ENCODE measurements at regions not wholly inside any gene's neighbourhood (a gene's known extent, or its start where the extent isn't known, plus 50 kb on each side); places are given as distances from the start of the nearest gene placed in this dataset.

DNA sequence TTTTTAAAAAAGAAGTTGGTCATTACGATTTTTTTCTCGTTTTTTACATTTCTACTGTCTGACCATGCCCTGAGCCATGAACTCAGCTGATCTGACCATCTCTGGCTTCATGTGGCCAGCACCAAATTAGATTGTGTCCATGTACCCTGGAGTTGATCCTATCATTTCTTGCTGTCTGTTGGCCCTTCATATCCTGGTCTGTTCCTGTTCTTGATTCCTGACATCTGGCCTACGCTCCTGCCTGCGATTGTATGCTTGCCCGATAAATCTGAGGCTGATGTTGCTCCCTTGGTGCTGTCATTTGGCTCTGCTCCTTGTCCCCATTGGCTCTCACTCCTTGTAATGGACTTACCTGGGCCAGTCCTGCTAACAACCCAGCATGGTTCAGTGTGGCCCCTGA is 89.8 kb upstream of the IGSF10 start:
- Histone ChIP-seq H3K27ac (no peak overlapping the region), H3K4me1 (peaks cover 0 to 4% (median 0%) of the 10 kb centered on the region in 4 donors), H3K27me3 (no peaks in the 10 kb centered on the region), H3K4me3 (no peak overlapping the region), H3K9me3 (no peaks in the 10 kb centered on the region), H3K36me3 (no peaks in the 10 kb centered on the region)
- 82 to 89% methylated on average over 5 of the region's 5 CpGs for WGBS, 2 donors
- TF ChIP-seq POLR2A (IDR thresholded peaks at IDR 0.05) (no peak), EP300 (IDR thresholded peaks at IDR 0.05) (no peak), CTCF (IDR thresholded peaks at IDR 0.05) (no peak)
- no peak for DNase-seq (ENCODE audit: low spot score in 2 of 2)

GRCh38 chr3:151550025-151550618 is 89.3 kb upstream of the IGSF10 start:
- WGBS, 2 donors: 52% methylated on average over 4 of the region's 4 CpGs
- no peaks in the 10 kb centered on the region for H3K9me3 ChIP-seq
- no peak overlapping the region for H3K27ac ChIP-seq
- no peak for DNase-seq (ENCODE audit: low spot score in 2 of 2)
- no peaks in the 10 kb centered on the region for H3K27me3 ChIP-seq
- H3K36me3 ChIP-seq: no peaks in the 10 kb centered on the region
- H3K4me3 ChIP-seq: no peak overlapping the region
- H3K4me1 ChIP-seq: peaks cover 0 to 4% (median 0%) of the 10 kb centered on the region in 4 donors
- TF ChIP-seq CTCF (IDR thresholded peaks at IDR 0.05) (no peak), POLR2A (IDR thresholded peaks at IDR 0.05) (no peak), EP300 (IDR thresholded peaks at IDR 0.05) (no peak)

- WGBS, 2 donors: 76 to 78% methylated on average over 2 of the region's 2 CpGs
These were observed 87.3 kb upstream of the IGSF10 start for GRCh38 chr3:151548195-151548594.

GRCh38 chr3:151544164-151544548 is 83.3 kb upstream of the IGSF10 start:
- H3K4me3 ChIP-seq: no peak overlapping the region
- H3K36me3 ChIP-seq: no peaks in the 10 kb centered on the region
- H3K9me3 ChIP-seq: no peaks in the 10 kb centered on the region
- TF ChIP-seq EP300 (IDR thresholded peaks at IDR 0.05) (no peak), POLR2A (IDR thresholded peaks at IDR 0.05) (no peak), CTCF (IDR thresholded peaks at IDR 0.05) (no peak)
- H3K27ac ChIP-seq: no peak overlapping the region
- no peak for DNase-seq (ENCODE audit: low spot score in 2 of 2)
- H3K4me1 ChIP-seq: peaks cover 0 to 7% (median 0%) of the 10 kb centered on the region in 4 donors
- H3K27me3 ChIP-seq: no peaks in the 10 kb centered on the region

More at GRCh38 chr3:151548195-151548594, 87.3 kb upstream of the IGSF10 start:
- no peaks in the 10 kb centered on the region for H3K36me3 ChIP-seq
- peaks cover 0 to 4% (median 0%) of the 10 kb centered on the region in 4 donors for H3K4me1 ChIP-seq
- no peak overlapping the region for H3K27ac ChIP-seq
- peak in 1 of 2 donors; percentile 38 for TF ChIP-seq EP300 (IDR thresholded peaks at IDR 0.05)
- no peak for TF ChIP-seq POLR2A (IDR thresholded peaks at IDR 0.05)
- TF ChIP-seq CTCF (IDR thresholded peaks at IDR 0.05): no peak
- no peaks in the 10 kb centered on the region for H3K9me3 ChIP-seq
- H3K4me3 ChIP-seq: no peak overlapping the region
- H3K27me3 ChIP-seq: no peaks in the 10 kb centered on the region
- no peak for DNase-seq (ENCODE audit: low spot score in 2 of 2)

DNA sequence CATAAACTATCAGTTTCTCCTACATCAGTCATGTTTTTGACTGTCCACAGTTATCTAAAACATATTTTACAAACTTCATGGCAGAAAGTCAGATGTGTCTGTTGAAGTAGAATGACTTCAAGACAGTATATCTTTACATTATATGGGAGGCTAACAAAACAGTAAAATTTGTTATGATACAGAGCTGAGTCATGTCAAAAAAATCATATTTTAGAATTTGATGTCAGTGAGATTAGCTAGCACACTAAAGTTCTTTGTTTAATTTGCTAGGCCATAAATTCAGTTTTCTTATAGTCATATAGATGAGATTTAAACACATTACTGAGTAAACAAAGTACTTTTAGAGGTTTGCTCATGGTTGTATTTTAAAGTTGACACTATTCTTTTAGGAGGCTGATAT is 80.3 kb upstream of the IGSF10 start:
- Histone ChIP-seq H3K36me3 (no peaks in the 10 kb centered on the region), H3K27ac (no peak overlapping the region), H3K9me3 (no peaks in the 10 kb centered on the region), H3K4me3 (no peak overlapping the region), H3K27me3 (no peaks in the 10 kb centered on the region), H3K4me1 (peaks cover 0 to 24% (median 7%) of the 10 kb centered on the region in 4 donors)
- DNase-seq (ENCODE audit: low spot score in 2 of 2): no peak
- no peak for TF ChIP-seq EP300 (IDR thresholded peaks at IDR 0.05)
- no peak for TF ChIP-seq POLR2A (IDR thresholded peaks at IDR 0.05)
- TF ChIP-seq CTCF (IDR thresholded peaks at IDR 0.05): no peak
